ENCODE measurements at regions not wholly inside any gene's neighbourhood (a gene's known extent, or its start where the extent isn't known, plus 50 kb on each side); places are given as distances from the start of the nearest gene placed in this dataset.

GRCh38 chr17:72284806-72285205 is 164.0 kb downstream of the SOX9 start:
- TF ChIP-seq EZH2 (IDR thresholded peaks at IDR 0.05; ENCODE audit: low read length, missing control alignments) (no peak), CTCF (conservative IDR thresholded peaks at IDR 0.05 in 1 of 2, IDR thresholded peaks at IDR 0.05 in 1 of 2; ENCODE audit: low read depth in 1 of 2, low read length in 2 of 2) (no peak)

Measured in fibroblast of lung (primary cell).